K562 (cell line): ENCODE measurements at regions not wholly inside any gene's neighbourhood (a gene's known extent, or its start where the extent isn't known, plus 50 kb on each side); places are given as distances from the start of the nearest gene placed in this dataset.

Experiments used
- AFF4 ChIP-seq: sonication (generic); formaldehyde crosslinking; IDR thresholded peaks from 2 replicates; pipeline ENCODE4 v1.8.0; 2023; ENCODE audit warnings: mild to moderate bottlenecking, missing genetic modification reagents
- CCAR2 ChIP-seq: fragments of 200-400 bp; formaldehyde crosslinking; IDR thresholded peaks from 2 replicates; pipeline ENCODE4 v1.6.1; 2017; ENCODE audit warnings: mild to moderate bottlenecking, low read depth, low read length
- CTCF ChIP-seq, 3 experiments: IDR thresholded peaks in 2 of 3; conservative IDR thresholded peaks in 1 of 3; 2 replicates each; pipeline ENCODE4 v1.5.1; 2011 to 2012; ENCODE audit warnings: low read length in 3 of 3, mild to moderate bottlenecking in 3 of 3, control low read depth in 2 of 3, improper control_type of control experiment in 1 of 3, inconsistent platforms in 1 of 3, low read depth in 1 of 3, mixed read lengths in 1 of 3, moderate library complexity in 1 of 3; ENCODE audit not compliant: insufficient read depth in 2 of 3
- HES1 ChIP-seq: fragments of 450-650 bp; IDR thresholded peaks from 2 replicates; pipeline ENCODE4 v1.6.1; 2016; ENCODE audit warnings: low read depth, mild to moderate bottlenecking, moderate library complexity
- ID3 ChIP-seq, 2 experiments: fragments of 250-450 bp in 1 of 2; fragments of 450-650 bp in 1 of 2; sonication (Bioruptor Pico) in 1 of 2; IDR thresholded peaks; 2 replicates each; pipeline versions ENCODE4 v1.6.1 to v1.8.0; 2016 to 2021; ENCODE audit warnings: mild to moderate bottlenecking in 2 of 2, moderate library complexity in 2 of 2, missing compliant biosample characterization in 1 of 2, missing genetic modification characterization in 1 of 2

- no peak for TF ChIP-seq AFF4
- no peak for TF ChIP-seq HES1
- TF ChIP-seq CCAR2, result no peak
- peak in 2 of 3 experiments; percentile 42 to 65; a peak in 3 of 6 replicates for TF ChIP-seq CTCF (IDR thresholded peaks at IDR 0.05 in 2 of 3, conservative IDR thresholded peaks at IDR 0.05 in 1 of 3; ENCODE audit: insufficient read depth in 2 of 3, low read depth in 1 of 3, low read length in 3 of 3)
- TF ChIP-seq ID3 (CRISPR knock-in tag; IDR thresholded peaks at IDR 0.05), result no peak
- TF ChIP-seq ID3 (tag; IDR thresholded peaks at IDR 0.05), result no peak
- TF ChIP-seq, all 486 proteins: peak for 7
These were observed 103.3 kb downstream of the MDH1 start (continued) for GRCh38 chr2:63692002-63692606.
